WTC11 (cell line): ENCODE measurements at regions not wholly inside any gene's neighbourhood (a gene's known extent, or its start where the extent isn't known, plus 50 kb on each side); places are given as distances from the start of the nearest gene placed in this dataset.

Source experiments
- ATAC-seq: fragments of 200-7000 bp; cut with Tn5 transposase; 2 replicates; pipeline ENCODE4 v1.10.0; 2021; ENCODE audit warnings: mild to moderate bottlenecking, moderate library complexity
- CTCF ChIA-PET: fragments of 300-600 bp; sonication (Branson Sonifier 250); formaldehyde crosslinking; loops from one replicate; lab custom pipeline; 2021; ENCODE audit warnings: antibody characterized with exemption; lab: Charles Lee
- POLR2A ChIA-PET: fragments of 350-600 bp; sonication (Branson Sonifier 250); formaldehyde crosslinking; loops from one replicate; lab custom pipeline; 2021; ENCODE audit warnings: antibody characterized with exemption; lab: Charles Lee
- DNase-seq: peaks from one replicate; pipeline ENCODE4 v3.0.0; 2021; ENCODE audit warnings: low spot score
- H3K27ac Mint-ChIP-seq: 2 replicates; pipeline ENCODE4 v1.8.0; 2021; ENCODE audit warnings: mixed read lengths
- H3K27me3 Mint-ChIP-seq: 2 replicates; pipeline ENCODE4 v1.8.0; 2021; ENCODE audit warnings: low read depth, mild to moderate bottlenecking, moderate library complexity, mixed read lengths
- H3K36me3 Mint-ChIP-seq: 2 replicates; pipeline ENCODE4 v1.8.0; 2021; ENCODE audit warnings: mixed read lengths
- H3K4me1 Mint-ChIP-seq: 2 replicates; pipeline ENCODE4 v1.8.0; 2022; ENCODE audit warnings: mixed read lengths
- H3K4me3 Mint-ChIP-seq: 2 replicates; pipeline ENCODE4 v1.8.0; 2021; ENCODE audit warnings: mild to moderate bottlenecking, moderate library complexity, mixed read lengths
- H3K9me3 Mint-ChIP-seq: 2 replicates; pipeline ENCODE4 v1.8.0; 2021; ENCODE audit warnings: mixed read lengths
- CREB1 ChIP-seq: sonication (generic); formaldehyde crosslinking; IDR thresholded peaks from 2 replicates; pipeline ENCODE4 v1.8.0; 2023; ENCODE audit warnings: mild to moderate bottlenecking, missing genetic modification reagents
- E2F1 ChIP-seq: sonication (generic); formaldehyde crosslinking; IDR thresholded peaks from 2 replicates; pipeline ENCODE4 v1.8.0; 2022; ENCODE audit warnings: mild to moderate bottlenecking, missing genetic modification reagents
- ELF4 ChIP-seq: sonication (generic); formaldehyde crosslinking; IDR thresholded peaks from 2 replicates; pipeline ENCODE4 v1.8.1; 2022; ENCODE audit warnings: low read depth, mild to moderate bottlenecking, moderate library complexity, missing genetic modification reagents
- EMX1 ChIP-seq: fragments of 250-450 bp; sonication (Bioruptor Pico); IDR thresholded peaks from 2 replicates; pipeline ENCODE4 v1.8.0; 2021; ENCODE audit warnings: mild to moderate bottlenecking
- FOXJ3 ChIP-seq: sonication (generic); formaldehyde crosslinking; IDR thresholded peaks from 2 replicates; pipeline ENCODE4 v1.9.0; 2021; ENCODE audit warnings: missing genetic modification reagents, mild to moderate bottlenecking, borderline replicate concordance
- FOXK1 ChIP-seq: sonication (generic); formaldehyde crosslinking; IDR thresholded peaks from 2 replicates; pipeline ENCODE4 v1.8.0; 2022; ENCODE audit warnings: mild to moderate bottlenecking, moderate library complexity, missing genetic modification reagents
- GTF2I ChIP-seq: fragments of 250-450 bp; sonication (Bioruptor Pico); conservative IDR thresholded peaks from 2 replicates; pipeline ENCODE4 v1.4.0; 2021; ENCODE audit warnings: mild to moderate bottlenecking
- JAZF1 ChIP-seq: fragments of 250-450 bp; sonication (Bioruptor Pico); IDR thresholded peaks from 2 replicates; pipeline ENCODE4 v1.9.0; 2021; ENCODE audit warnings: moderate library complexity, mild to moderate bottlenecking, inconsistent platforms
- NFE2L1 ChIP-seq: sonication (generic); formaldehyde crosslinking; IDR thresholded peaks from 2 replicates; pipeline ENCODE4 v1.8.1; 2023; ENCODE audit warnings: missing genetic modification reagents
- NR1H2 ChIP-seq: sonication (generic); formaldehyde crosslinking; IDR thresholded peaks from 2 replicates; pipeline ENCODE4 v1.9.0; 2021; ENCODE audit warnings: mild to moderate bottlenecking, moderate library complexity, missing genetic modification reagents
- NR3C1 ChIP-seq: sonication (generic); formaldehyde crosslinking; conservative IDR thresholded peaks from 2 replicates; pipeline ENCODE4 v1.8.1; 2023; ENCODE audit warnings: low read depth, mild to moderate bottlenecking, missing genetic modification reagents
- PRRX2 ChIP-seq: fragments of 250-450 bp; sonication (Bioruptor Pico); IDR thresholded peaks from 2 replicates; pipeline ENCODE4 v1.8.0; 2021; ENCODE audit warnings: mild to moderate bottlenecking
- TP53 ChIP-seq: sonication (generic); formaldehyde crosslinking; IDR thresholded peaks from 2 replicates; pipeline ENCODE4 v1.8.1; 2023; ENCODE audit warnings: mild to moderate bottlenecking, missing genetic modification reagents
- USF1 ChIP-seq: sonication (generic); formaldehyde crosslinking; IDR thresholded peaks from 2 replicates; pipeline ENCODE4 v1.8.0; 2022; ENCODE audit warnings: mild to moderate bottlenecking, missing genetic modification reagents
- ZNF138 ChIP-seq: sonication (generic); formaldehyde crosslinking; conservative IDR thresholded peaks from 2 replicates; pipeline ENCODE4 v1.8.1; 2022; ENCODE audit warnings: mild to moderate bottlenecking, moderate library complexity, missing genetic modification reagents
- ZNF425 ChIP-seq: fragments of 250-450 bp; sonication (Bioruptor Pico); conservative IDR thresholded peaks from 2 replicates; pipeline ENCODE4 v1.9.0; 2021; ENCODE audit warnings: mild to moderate bottlenecking
- TF ChIP-seq, protein P1 (sequence below): sonication (generic); formaldehyde crosslinking; IDR thresholded peaks from 2 replicates; pipeline ENCODE4 v1.8.1; 2023; ENCODE audit warnings: mild to moderate bottlenecking, moderate library complexity, missing genetic modification reagents
- TF ChIP-seq, protein P2 (sequence below): sonication (generic); formaldehyde crosslinking; IDR thresholded peaks from 2 replicates; pipeline ENCODE4 v1.8.1; 2022; ENCODE audit warnings: low read depth, missing genetic modification reagents, borderline replicate concordance
- TF ChIP-seq, protein P3 (sequence below): sonication (generic); formaldehyde crosslinking; IDR thresholded peaks from 2 replicates; pipeline ENCODE4 v1.8.0; 2023; ENCODE audit warnings: missing genetic modification reagents
- TF ChIP-seq, protein P4 (sequence below): sonication (generic); formaldehyde crosslinking; IDR thresholded peaks from 2 replicates; pipeline ENCODE4 v1.8.1; 2023; ENCODE audit warnings: mild to moderate bottlenecking, missing genetic modification reagents, moderate library complexity

DNA sequence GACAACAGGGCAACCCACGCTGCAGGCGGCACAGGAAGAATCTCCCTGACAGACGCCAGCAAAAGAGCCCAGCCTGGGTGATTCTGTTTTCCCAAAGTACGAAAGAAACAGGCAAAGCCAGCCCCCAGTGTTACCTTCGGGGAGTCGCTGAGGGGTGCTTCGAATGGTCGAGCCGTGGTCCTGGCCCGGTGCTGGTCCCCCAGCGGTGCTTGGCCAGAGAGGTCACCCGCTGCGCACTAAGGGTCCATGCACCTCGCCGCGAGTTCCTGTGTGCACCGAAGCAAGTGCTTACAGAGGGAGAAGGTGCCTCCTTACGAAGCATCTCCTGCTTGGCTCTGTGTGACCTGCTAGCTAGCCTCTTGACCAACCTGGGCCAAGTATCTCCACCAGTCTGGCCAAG is 77.1 kb downstream of the HMX1 start:
- no peaks in the 10 kb centered on the region for H3K4me1 Mint-ChIP-seq
- DNase-seq (no peak), ATAC-seq (no peak)
- CTCF ChIA-PET: interaction anchor here (1.9 to 3.3 kb wide), 2 partner anchors 25 to 106 kb away, joined by 6 to 14 read pairs; no protein-coding TSS in a partner anchor
- H3K9me3 Mint-ChIP-seq: no peaks in the 10 kb centered on the region
- POLR2A ChIA-PET: no interaction called here
- no peaks in the 10 kb centered on the region for H3K27me3 Mint-ChIP-seq
- H3K27ac Mint-ChIP-seq: no peak overlapping the region
- no peaks in the 10 kb centered on the region for H3K36me3 Mint-ChIP-seq
- no peak overlapping the region for H3K4me3 Mint-ChIP-seq
- TF ChIP-seq E2F1 (CRISPR knock-in tag): no peak
- TF ChIP-seq NR3C1: no peak
- TF ChIP-seq FOXJ3 (CRISPR knock-in tag): no peak
- no peak for TF ChIP-seq TP53 (CRISPR knock-in tag)
- no peak for TF ChIP-seq NR1H2 (CRISPR knock-in tag)
- TF ChIP-seq, protein P1, sequence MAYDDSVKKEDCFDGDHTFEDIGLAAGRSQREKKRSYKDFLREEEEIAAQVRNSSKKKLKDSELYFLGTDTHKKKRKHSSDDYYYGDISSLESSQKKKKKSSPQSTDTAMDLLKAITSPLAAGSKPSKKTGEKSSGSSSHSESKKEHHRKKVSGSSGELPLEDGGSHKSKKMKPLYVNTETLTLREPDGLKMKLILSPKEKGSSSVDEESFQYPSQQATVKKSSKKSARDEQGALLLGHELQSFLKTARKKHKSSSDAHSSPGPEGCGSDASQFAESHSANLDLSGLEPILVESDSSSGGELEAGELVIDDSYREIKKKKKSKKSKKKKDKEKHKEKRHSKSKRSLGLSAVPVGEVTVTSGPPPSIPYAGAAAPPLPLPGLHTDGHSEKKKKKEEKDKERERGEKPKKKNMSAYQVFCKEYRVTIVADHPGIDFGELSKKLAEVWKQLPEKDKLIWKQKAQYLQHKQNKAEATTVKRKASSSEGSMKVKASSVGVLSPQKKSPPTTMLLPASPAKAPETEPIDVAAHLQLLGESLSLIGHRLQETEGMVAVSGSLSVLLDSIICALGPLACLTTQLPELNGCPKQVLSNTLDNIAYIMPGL (CRISPR knock-in tag): no peak
- TF ChIP-seq ZNF138: no peak
- no peak for TF ChIP-seq USF1 (CRISPR knock-in tag)
- no peak for TF ChIP-seq FOXK1 (CRISPR knock-in tag)
- TF ChIP-seq PRRX2: no peak
- no peak for TF ChIP-seq ELF4 (CRISPR knock-in tag)
- no peak for TF ChIP-seq JAZF1 (CRISPR knock-in tag)
- TF ChIP-seq CREB1: no peak
- TF ChIP-seq, protein P2, sequence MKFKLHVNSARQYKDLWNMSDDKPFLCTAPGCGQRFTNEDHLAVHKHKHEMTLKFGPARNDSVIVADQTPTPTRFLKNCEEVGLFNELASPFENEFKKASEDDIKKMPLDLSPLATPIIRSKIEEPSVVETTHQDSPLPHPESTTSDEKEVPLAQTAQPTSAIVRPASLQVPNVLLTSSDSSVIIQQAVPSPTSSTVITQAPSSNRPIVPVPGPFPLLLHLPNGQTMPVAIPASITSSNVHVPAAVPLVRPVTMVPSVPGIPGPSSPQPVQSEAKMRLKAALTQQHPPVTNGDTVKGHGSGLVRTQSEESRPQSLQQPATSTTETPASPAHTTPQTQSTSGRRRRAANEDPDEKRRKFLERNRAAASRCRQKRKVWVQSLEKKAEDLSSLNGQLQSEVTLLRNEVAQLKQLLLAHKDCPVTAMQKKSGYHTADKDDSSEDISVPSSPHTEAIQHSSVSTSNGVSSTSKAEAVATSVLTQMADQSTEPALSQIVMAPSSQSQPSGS (CRISPR knock-in tag): no peak
- TF ChIP-seq, protein P3, sequence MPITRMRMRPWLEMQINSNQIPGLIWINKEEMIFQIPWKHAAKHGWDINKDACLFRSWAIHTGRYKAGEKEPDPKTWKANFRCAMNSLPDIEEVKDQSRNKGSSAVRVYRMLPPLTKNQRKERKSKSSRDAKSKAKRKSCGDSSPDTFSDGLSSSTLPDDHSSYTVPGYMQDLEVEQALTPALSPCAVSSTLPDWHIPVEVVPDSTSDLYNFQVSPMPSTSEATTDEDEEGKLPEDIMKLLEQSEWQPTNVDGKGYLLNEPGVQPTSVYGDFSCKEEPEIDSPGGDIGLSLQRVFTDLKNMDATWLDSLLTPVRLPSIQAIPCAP (CRISPR knock-in tag): no peak
- no peak for TF ChIP-seq ZNF425 (CRISPR knock-in tag)
- TF ChIP-seq GTF2I (CRISPR knock-in tag): no peak

GRCh38 chr4:8793571-8794160 is 78.0 kb downstream of the HMX1 start:
- H3K4me1 Mint-ChIP-seq: no peaks in the 10 kb centered on the region
- CTCF ChIA-PET: no interaction called here
- ATAC-seq (no peak), DNase-seq (no peak)
- H3K27ac Mint-ChIP-seq: no peak overlapping the region
- no peaks in the 10 kb centered on the region for H3K36me3 Mint-ChIP-seq
- POLR2A ChIA-PET: no interaction called here
- H3K9me3 Mint-ChIP-seq: no peaks in the 10 kb centered on the region
- H3K4me3 Mint-ChIP-seq: no peak overlapping the region
- TF ChIP-seq, protein P4, sequence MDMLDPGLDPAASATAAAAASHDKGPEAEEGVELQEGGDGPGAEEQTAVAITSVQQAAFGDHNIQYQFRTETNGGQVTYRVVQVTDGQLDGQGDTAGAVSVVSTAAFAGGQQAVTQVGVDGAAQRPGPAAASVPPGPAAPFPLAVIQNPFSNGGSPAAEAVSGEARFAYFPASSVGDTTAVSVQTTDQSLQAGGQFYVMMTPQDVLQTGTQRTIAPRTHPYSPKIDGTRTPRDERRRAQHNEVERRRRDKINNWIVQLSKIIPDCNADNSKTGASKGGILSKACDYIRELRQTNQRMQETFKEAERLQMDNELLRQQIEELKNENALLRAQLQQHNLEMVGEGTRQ (CRISPR knock-in tag): no peak
- TF ChIP-seq E2F1 (CRISPR knock-in tag) (no peak), NFE2L1 (CRISPR knock-in tag) (no peak), EMX1 (no peak)
- TF ChIP-seq, all 79 proteins: peak for 0
- H3K27me3 Mint-ChIP-seq: no peaks in the 10 kb centered on the region
